HG02798 (cell line): ENCODE measurements at regions not wholly inside any gene's neighbourhood (a gene's known extent, or its start where the extent isn't known, plus 50 kb on each side); places are given as distances from the start of the nearest gene placed in this dataset.

ENCODE experiments used
- ATAC-seq: cut with Tn5 transposase; IDR thresholded peaks from one replicate; pipeline ENCODE4 v1.9.1; 2021; ENCODE audit warnings: mild to moderate bottlenecking; ENCODE audit not compliant: unreplicated experiment, poor library complexity

DNA sequence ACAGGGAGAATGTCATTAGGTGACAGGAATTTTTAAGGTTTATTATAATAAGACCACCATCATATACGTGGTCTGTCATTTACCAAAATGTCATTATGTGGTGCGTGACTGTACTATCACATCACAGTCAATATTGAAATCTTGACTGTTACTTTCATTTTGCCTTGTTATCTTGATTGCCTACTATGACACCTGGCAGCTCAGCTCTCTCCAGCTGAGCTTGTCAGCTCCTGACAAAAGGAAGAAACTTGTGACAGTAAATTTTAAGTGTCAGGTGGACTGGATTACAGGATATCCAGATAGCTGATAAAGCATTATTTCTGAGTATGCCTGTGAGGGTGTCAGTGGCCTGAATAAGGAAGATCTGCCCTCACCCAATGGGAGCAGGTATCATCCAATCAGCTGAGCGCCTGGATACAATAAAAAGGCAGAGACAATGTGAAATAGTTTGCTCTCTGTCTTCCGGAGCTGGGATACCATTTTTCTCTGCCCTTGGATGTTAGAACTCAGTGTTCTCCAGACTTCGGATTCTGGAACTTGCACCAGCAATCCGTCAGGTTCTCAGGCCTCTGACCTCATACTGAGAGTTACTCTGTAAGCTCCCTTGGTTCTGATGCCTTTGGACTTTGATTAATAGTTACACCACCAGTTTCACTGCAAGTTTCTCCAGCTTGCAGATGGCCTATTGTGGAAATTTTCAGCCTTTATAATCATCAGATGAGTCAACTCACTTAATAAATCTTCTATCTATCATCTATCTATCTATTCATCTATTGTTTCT lies 1454.7 kb upstream of the IGFBP7 start:
- ATAC-seq = no peak

GRCh38 chr4:58561170-58561569 lies 1451.0 kb upstream of the IGFBP7 start:
- ATAC-seq = no peak

DNA sequence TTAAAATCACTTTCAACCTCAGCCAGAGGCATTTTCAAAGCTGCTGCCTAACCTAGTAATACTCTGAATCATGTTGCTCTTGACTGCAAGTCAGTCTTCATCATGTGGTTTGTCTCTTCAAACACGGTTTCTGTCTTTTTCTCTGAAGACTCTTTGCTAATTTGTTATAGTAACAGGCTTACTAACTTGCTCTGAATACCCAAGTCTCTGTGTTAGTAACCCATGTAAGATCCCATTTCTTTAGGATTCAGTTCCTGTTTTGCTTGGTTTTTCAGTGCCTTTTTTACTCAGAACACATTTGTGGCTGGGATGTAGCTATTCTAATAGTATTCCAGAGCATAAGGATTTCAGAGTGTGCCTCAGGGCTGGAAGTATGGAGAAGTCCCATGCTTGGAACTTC lies 1450.6 kb upstream of the IGFBP7 start:
- no peak for ATAC-seq

DNA sequence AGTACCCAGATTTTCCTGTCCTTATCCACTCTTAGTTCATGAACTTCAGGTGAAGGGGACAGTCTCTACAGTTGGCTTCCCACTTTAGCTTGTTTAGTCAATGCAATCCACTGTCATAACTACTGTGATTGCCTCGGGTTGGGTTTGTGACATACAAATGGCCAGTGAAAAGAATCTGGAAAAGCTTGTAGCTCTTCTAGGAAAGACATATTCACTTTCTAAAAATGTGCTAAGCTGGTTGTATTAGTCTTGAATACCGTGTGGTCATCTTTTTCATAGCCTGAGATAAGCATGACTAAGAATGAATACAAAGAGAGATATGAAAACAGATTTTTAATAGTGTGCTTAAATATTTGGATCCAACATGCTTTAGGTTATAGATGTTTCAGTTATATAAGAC lies 1443.5 kb upstream of the IGFBP7 start:
- no peak for ATAC-seq

DNA sequence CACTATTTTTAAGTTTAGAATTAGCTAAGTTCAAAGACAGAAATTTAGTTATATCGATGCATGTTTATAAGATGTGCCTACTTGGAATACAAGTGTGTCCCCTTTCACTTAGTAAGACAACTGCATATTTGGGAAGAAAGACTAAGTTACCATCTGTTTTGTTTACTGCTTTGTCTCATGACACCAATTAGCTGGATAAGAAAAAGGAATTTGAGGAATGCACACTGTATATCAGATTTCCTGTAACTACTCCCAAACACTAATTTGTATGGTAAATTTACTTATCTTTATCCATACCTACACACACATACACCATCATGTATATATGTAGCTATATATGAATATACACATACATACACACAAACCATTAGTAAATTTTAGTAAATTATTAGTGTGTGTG lies 1442.8 kb upstream of the IGFBP7 start:
- no peak for ATAC-seq

- ATAC-seq = no peak
These were observed 1441.5 kb upstream of the IGFBP7 start for GRCh38 chr4:58551676-58552075.

DNA sequence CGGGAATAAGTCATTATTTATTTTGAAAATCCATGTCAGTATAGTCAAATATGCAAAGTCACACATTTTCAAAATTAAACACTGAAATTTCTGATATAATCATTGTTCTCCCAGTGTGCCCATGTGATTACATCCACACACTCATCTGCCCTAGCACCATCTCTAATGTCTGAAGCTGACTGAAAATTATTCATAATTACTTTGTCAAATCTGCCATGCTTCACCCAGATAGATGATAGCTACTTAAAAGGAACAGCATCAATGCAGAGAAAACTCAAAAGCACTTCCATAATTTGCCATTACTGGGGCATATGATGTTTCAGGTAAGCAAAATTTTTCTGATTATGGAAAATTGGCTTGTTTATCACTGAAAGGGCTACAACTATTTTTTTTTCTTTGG lies 1433.3 kb upstream of the IGFBP7 start:
- ATAC-seq = no peak

DNA sequence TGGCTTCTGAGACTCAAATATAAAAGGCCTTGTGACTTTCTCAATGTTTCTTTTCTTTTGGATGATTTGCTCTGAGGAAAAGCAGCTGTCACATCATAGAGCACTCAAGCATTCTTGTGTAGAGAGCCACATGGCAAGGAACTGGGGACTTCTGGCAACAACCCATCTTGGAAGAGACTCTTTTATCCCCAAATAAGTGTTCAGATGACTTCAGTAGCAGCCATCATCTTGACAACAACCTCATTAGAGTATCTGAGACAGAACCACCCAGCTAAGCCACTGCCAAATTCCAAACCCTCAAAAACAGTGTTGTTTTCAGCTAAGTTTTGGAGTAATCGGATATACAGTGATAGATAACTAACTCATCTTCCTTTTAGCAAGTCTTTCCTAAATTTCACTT lies 1431.7 kb upstream of the IGFBP7 start:
- ATAC-seq = no peak

DNA sequence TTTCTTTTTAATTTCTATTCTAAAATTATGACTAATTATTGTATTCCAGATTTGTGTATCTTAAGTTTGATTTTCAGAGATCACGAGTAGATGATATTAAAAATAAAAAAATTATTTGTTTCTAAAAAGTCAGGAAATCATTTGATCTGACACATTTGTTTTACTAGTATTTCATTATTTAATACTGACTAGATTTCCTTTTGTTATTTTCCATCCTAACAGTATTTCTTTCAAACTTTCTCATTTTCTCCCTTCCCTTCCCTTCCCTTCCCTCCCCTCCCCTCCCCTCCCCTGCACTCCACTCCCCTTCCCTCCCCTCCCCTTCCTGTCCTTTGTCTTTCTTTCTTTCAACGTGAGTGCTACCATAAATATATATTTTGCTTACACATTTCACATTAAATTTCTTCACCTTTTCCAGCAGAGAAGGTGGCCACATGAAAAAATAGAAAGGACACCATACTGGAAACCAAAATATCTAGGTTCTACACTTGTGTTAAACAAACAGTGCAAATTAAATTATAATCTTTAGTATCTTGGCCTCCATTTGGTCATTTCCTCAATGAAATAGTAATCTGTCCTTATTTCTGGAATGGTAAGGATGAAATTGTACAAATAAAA lies 1412.7 kb upstream of the IGFBP7 start:
- ATAC-seq = no peak

GRCh38 chr4:58515226-58515625 lies 1405.0 kb upstream of the IGFBP7 start:
- no peak for ATAC-seq

DNA sequence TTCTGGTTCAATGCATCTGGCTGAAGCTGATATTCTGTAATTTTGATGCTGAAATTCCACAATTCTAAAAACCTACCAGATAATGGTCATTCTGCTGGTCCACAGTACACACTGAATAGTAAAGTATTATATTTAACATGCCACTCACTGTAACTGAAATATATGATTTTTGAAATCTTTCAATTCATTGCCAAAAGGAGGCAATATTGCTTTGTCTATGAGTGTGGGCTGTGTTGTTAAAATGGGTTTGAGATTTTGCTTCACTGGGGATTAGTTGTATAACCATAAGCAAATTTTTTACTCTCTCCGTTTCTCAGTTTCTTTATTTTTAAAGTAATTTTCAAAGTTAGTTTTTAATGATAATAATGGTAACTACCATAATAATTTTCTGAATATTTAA lies 1404.1 kb upstream of the IGFBP7 start:
- no peak for ATAC-seq

GRCh38 chr4:58510652-58511051 lies 1400.5 kb upstream of the IGFBP7 start:
- ATAC-seq = no peak

DNA sequence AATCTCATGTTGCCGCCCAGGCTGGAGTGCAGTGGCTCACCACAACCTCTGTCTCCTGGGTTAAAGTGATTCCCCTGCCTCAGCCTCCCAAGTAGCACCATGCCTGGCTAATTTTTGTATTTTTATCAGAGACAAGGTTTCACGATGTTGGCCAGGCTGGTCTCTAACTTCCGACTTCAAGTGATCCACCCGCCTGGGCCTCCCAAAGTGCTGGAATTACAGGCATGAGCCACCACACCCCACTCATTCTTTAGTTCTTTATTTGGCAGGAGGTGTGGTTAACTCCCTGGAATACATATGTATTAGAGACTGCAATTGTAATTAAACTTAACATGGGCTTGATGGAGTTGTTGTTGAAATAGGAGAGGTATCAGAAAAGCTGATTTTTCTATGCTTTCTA lies 1396.9 kb upstream of the IGFBP7 start:
- ATAC-seq = no peak

- no peak for ATAC-seq
These were observed 1392.7 kb upstream of the IGFBP7 start for GRCh38 chr4:58502839-58503238.

DNA sequence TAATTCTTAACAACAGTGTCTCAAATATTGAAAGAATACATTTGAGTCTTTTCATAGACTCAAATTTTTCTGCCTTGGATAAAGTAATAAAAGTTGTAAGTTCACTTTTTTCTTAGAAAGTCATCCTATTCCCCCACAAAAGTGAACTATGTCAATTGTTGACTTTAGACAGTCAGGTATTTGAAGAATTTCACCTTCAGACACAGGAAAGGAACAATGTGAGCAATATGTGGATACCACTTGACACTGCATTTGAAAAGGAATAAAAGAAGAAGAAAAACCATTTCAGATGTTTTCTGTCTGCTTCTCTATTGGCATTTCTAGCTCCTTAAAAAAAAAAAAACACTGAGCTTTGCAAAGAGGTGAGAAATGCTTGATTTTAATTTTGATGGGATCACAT lies 1389.0 kb upstream of the IGFBP7 start:
- ATAC-seq = no peak

GRCh38 chr4:58491620-58492019 lies 1381.4 kb upstream of the IGFBP7 start:
- ATAC-seq = no peak

DNA sequence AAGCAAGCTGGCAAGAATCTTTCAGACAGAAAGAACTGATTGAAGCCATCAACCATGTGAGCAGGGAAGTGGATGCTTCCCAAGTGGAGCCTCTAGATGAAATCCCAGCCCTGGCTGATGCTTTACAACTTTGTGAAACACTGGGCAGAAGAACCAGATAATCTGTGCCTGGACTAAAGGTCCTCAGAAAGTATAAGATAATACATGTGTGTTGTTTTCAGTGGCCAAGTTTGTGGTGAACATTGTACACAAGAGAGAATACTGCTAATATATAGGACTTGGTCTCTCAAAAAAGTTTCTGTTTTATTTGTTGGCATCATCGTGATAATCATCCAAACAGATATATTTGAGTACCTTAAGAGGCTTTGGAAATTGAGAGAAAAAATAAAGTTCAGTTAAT lies 1367.8 kb upstream of the IGFBP7 start:
- ATAC-seq = no peak

DNA sequence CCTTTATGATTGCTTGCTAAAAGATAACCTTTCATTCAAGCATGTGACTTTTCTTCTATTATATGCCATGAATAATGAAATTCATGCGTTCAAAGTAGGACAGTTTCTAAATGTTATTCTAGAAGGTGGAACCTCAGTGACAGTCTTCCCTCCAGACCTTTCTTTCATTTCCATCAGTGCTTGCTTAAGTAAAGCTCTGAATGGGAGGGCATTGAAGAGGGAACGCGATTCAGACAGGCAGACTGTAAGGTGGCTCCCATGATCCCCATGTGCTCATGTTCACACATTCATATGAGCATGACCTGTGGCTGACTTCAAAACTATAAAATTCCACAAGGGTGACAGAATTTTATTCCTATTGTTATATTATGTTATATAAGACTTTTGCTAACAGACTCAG lies 1367.3 kb upstream of the IGFBP7 start:
- ATAC-seq = no peak

DNA sequence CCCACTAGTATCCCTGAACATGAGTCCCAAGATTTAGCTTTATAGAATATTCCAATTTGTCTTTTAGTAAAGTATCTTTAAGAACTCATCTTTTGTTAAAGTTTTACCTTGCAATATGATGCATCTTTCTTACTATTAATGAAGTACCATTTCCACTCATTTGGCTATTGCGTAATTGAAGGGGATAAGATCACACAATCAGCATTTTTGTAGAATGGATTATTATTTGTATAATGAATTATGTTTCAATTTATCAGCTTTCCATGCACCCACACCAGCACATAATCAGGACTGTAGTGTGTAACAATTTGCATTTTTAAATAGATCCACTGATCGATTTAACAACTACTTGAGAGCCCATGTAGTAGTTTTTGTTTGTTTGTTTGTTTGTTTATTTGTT lies 1364.9 kb upstream of the IGFBP7 start:
- ATAC-seq = no peak

- no peak for ATAC-seq
These were observed 1354.8 kb upstream of the IGFBP7 start for GRCh38 chr4:58465031-58465430.

DNA sequence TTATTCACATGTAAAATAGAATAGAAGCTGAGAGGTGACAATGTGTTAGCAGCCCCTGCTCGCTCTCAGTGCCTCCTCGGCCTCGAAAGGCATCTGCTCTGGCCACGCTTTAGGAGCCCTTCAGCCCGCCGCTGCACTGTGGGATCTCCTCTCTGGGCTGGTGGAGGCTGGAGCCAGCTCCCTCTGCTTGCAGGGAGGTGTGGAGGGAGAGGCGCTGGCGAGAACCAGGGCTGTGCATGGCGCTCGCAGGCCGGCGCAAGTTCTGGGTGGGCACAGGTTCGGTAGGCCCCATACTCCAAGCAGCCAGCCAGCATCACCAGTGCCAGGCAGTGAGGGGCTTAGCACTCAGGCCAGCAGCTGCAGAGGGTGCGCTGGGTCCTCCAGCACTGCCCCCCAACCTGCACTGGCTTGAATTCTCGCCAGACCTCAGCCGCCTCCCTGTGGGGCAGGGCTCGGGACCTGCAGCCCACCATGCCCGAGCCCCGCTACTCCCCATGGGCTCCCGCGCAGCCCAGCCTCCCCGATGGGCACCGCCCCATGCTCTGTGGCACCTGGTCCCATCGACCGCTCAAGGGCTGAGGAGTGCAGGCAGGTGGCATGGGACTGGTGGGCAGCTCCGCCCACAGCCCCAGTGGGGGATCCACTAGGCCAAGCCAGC lies 1346.7 kb upstream of the IGFBP7 start:
- no peak for ATAC-seq

DNA sequence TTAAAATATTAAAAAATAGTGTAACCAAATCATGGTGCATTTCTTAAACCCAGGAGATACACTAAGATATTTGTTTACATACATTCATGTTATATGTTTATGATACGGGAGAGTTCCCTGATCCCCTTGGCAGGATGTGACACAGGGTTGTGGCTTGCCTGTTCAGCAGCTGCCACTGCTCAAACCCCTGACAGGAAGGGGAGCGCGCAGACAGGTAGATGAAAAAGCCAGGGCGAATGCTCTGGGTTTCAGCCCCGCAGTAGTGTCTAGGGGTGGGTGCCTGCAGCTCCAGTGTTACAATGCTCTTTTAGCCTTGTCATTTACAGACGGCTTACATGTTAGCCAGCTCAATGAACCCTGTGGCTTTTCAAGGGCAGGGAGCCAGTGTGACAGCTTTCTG lies 1343.8 kb upstream of the IGFBP7 start:
- peak; percentile 71 for ATAC-seq
